ENCODE measurements at regions not wholly inside any gene's neighbourhood (a gene's known extent, or its start where the extent isn't known, plus 50 kb on each side); places are given as distances from the start of the nearest gene placed in this dataset.

DNA sequence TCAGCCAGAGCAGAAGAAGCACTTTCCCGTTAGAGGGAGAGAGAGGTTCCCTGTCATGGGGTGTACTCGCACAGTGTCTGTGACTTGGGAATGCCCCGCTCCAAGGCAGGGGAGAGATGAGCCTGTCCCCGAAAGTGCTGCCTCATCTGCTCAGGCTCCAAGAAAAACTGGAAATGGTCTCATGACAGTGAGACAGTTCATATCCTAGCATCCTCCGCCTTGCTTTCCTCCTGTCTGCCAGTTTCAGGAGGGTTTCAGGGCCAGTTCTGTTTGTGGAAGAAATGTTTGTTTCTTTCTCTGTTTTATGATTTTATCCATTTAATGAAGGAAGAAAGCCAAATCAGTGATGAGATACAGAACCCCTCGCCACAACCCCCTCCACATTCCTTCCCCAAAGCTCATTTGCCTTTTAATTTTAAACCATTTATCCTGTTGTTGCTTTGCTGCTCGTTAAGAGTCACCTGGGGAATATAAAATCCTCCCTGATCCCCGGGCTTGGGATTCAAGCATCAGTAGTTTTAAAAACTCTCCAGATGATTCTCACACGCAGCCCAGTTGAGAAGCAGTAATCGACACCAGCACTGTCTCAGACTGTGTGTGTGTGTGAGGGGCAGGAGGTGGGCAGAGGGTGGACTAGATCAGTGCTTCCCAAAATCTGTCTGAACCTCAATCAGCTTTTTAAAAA is 144.6 kb upstream of the UBL3 start:
- DNase-seq: no peak

DNA sequence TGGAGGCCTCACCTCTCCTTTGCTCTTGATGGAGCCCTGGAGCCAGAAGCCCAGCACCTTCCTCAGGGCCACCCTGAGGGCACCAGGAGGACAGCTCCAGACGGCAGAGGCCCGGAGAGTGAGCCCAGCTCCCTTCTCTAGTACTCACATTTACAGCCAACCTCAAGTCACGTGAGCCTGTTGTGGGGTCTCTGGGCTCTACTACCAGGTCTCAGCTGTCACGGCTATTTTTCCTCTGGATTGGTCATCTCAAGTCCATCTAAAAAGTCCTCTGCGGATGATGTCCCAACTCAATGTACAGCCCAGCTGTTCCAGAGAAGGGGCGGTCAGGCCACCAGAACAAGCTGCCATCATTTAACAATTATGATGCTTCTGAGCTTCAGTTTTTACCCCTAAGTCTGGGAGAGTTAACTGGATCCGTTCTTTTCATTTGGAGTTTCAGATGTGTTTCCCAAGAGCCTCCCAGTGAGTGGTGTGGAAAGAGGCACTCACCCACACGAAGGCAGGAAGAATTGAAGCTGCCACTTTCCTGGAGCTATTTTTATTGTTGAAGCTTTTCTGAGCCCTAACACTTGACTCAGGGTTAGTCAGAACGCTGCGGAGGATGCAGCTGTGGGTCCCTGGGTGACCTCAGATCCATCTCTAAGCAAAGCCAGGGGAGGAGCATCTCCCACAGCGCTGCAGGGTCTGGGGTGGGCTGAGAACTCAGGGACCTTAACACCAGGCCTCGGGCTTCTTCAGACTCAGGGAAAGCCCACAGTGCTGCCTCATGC is 143.5 kb upstream of the UBL3 start:
- DNase-seq: no peak

DNA sequence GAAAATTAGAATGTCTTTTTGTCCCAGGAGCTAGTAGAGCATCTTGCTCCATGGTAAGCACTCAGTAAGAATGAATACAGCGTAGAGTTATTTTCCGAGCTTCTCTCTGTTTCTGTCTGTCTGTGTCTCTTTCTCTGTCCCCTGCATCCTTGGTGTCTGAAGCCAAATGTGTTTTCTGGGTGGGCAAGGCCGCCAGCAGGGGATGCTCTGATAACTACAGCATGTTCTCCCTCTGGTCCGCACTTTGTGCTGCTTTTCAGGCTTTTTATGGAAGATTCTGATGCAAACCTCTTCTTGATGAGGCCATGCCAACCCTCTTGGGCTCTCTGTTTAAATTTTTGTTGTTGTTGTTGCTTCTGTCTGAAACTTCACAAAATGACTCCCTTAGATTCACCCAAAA is 142.8 kb upstream of the UBL3 start:
- DNase-seq: no peak

GRCh38 chr13:29991343-29991742 is 140.9 kb upstream of the UBL3 start:
- no peak for DNase-seq

DNA sequence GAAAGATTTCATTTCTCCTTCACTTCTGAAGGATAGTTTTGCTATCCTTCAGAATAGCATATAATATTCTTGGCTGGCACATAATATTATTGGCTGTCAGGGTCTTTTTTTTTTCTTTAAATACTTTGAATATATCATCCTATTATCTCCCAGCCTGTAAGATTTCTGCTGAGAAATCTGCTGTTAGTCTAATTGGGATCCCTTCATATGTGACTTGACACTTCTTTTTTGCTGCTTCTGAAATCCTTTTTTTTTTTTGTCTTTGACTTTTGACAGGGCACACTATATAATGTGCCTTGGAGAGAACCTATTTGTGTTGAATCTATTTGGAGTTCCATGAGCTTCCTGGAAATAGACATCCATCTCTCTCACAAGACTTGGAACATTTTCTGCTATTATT is 136.9 kb upstream of the UBL3 start:
- no peak for DNase-seq

DNA sequence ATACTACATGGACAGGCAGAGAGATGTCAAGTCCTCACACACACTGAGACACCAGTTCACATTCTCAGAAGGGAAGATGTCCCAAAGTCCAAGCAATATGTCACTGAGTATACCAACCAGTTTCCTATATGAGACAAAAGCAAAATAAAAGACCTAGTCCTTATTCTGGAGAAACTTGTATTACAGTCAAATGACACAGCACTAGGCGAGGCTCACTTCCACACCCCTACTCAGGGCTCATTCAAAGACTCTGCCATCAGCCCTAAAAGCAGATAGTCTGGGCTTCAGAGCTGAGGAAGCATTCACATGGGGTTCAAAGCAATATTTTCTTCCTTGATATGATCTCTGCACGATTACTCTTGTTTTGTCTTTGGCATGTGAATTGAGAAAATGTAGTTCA is 129.9 kb upstream of the UBL3 start:
- no peak for DNase-seq

GRCh38 chr13:29978211-29978610 is 127.8 kb upstream of the UBL3 start:
- no peak for DNase-seq

- DNase-seq: no peak
These were observed 127.2 kb upstream of the UBL3 start for GRCh38 chr13:29977476-29978120.

DNA sequence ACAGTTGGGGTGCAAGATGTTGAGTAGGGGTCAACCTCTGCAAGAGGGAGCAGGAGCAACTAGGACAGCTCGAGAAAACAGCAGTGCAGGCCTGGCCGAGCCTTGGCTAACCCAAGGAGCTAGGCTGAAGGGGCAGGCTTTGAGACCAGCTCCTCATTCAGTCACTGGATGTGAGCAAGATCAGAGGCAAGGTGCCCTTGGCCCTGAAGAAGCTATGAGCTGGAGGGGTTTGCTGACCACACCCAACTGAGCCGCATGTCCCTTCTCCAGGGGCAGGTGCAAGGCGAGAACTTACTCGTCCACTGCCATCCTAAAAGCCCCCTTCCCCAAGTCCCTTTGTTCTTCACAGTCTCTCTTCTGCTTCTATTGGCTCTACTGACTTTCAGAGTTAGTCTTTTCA is 126.1 kb upstream of the UBL3 start:
- DNase-seq: no peak

- no peak for DNase-seq
These were observed 124.9 kb upstream of the UBL3 start for GRCh38 chr13:29975283-29975682.

GRCh38 chr13:29969286-29969685 is 118.9 kb upstream of the UBL3 start:
- DNase-seq: no peak

- no peak for DNase-seq
These were observed 113.9 kb upstream of the UBL3 start for GRCh38 chr13:29964181-29964845.

DNA sequence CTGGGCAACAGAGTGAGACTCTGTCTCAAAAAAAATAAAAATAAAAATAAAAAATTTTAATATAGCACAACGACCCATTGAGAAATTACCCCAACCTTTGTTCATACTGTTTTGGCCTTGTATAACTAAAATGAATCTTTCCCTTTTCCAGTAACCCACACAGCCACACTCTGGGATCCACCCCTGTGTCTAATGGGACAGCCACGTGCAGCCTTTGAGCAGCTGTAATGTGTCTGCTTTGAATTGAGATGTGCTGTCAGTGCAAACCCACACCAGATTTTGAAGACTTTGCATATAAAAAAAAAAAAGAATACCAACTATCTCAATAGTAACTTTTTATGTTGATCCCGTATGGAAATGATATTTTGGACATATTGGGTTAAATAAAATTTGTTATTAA is 112.7 kb upstream of the UBL3 start:
- DNase-seq: no peak

- no peak for DNase-seq
These were observed 110.7 kb upstream of the UBL3 start for GRCh38 chr13:29961036-29961670.

- DNase-seq: no peak
These were observed 109.2 kb upstream of the UBL3 start for GRCh38 chr13:29959603-29960002.

DNA sequence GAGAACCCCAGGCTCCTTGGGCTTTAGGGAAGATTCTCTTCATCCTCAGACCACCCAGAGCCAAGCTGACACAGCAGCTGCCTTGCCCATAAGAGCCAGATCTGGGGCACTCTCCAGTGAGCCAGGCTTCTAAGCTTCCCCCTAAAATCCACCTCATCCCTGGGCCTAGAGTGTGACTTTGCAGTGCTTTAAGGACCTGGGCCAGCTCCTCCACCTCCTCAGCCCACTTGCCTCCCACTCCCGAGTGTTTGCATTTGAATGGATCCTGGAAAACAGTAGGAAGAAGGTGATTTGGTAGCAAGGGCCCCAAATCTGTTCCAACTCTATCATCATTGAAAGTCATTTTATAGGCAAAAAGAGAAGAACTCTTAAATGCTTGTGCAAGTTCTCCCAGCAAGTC is 108.7 kb upstream of the UBL3 start:
- no peak for DNase-seq

DNA sequence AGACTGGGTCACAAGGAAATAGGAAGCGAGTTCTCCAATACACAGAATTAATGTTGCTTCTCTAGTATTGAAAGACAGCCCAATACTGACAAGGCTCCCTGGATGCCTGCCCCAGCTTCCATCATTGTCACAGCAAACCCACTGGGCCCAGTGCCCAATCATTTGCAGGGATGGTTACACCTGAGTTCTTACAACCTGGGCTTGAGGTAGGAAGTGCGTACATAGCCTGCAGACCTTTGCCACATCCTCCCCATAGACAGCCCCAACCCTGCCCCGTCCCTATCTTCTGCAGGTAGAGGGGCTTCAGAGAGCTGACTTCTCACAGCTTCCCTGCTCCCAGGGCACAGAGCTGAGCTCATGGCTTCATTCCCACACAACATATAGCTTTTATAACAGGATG is 108.1 kb upstream of the UBL3 start:
- DNase-seq: no peak

- DNase-seq: no peak
These were observed 106.9 kb upstream of the UBL3 start for GRCh38 chr13:29957320-29957719.

DNA sequence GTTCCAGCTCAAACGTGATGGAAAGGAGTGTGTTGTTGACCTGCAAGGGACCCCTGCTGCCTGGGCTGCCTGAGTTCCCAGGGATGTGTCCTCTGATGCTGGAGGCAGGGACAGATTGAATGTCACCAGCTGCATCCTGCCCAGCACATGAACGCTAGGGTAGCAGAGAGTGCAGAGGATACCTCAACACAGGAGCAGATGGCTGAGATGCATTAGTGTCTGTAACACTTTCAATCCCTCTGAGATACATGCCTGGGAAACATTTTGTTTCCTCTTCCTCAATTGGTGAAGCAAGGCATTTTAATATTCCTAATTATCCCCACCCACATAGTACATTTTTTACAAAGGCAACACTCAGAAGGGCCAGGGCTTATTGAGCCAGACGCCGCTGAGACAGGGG is 106.4 kb upstream of the UBL3 start:
- no peak for DNase-seq

DNA sequence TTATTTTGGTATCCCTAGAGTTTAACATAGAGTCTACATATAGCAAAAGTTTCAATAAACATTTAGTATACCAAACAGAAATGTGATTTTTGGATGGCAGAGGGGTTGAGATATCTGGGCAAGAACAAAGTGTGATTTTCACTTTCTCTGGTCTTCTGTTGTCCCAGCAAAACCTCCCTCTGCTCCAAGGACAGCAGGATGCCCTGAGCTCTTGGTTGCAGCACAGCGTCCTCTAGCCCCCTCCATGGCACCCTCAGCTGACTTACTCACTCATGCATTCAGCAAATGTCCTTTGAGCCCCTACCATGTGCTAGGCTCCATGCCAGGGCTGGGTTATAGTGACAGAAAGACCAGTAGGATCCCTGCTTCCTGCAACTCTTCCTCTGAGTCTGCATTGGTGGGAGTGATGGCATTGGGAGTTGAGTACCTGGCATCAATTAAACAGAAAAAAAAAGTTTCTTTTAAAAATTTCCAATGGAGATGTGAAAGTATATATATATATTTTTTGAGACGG is 104.8 kb upstream of the UBL3 start:
- DNase-seq: no peak

DNA sequence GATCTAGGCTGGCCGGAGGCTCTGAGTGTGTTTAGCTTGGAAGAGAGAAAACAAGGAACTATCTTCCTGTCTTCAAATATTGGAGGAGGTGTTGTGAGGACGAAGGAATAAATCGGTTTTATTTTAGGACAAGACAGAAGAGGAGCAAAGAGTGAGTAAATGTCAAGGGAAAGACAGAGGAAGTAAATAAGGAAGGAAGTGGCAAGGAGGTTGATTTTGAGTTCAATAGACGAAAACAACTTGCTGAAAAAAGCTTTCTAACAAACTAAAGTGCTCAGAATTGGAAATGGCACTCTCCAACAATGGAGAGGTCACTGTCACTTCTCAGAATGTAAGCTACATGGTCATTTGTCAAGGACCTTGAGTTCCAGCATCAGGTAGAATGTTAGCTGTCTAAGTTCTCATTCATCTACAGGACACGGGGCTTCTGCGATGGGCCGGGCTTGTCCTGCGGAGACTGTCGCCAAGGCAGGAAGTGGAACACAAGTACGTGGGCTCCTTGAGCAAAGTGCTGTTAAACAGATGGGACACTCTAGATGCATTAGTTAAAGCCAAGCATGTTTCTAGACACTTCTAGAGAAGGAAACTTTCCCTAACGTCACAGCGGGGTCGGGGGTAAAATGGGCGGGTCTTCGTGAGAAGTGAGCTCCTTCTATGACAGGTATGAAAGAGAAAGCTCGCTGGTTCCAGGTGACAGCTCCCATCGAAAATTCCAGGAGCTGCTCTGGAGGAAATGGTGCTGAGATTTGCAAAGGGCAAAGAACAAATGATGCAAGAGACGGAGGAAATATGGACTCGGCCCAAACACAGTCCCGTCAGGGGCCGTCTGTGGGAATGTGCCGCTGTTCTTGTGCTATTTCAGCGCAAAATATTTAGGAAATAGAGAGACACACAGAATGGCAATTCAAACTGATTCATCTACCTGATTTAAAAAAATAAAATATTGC is 103.9 kb upstream of the UBL3 start:
- DNase-seq: peak; percentile 37 to 54

GRCh38 chr13:29953542-29953941 is 103.1 kb upstream of the UBL3 start:
- DNase-seq: no peak

Measured in activated CD4-positive, alpha-beta T cell treated with anti-CD3 and anti-CD28 coated beads, Interleukin-2, amount 50 U/mL, for 48 hours (primary cell).